ENCODE measurements at regions not wholly inside any gene's neighbourhood (a gene's known extent, or its start where the extent isn't known, plus 50 kb on each side); places are given as distances from the start of the nearest gene placed in this dataset.
"Not testable (repeated sequence)": the region's sequence is repeated elsewhere in the genome, so short reads cannot be mapped to it uniquely, and the experiment has no call there.

- peak; percentile 52 for DNase-seq
These were observed 101.8 kb upstream of the GRK3 start for GRCh38 chr22:25462474-25463346.

GRCh38 chr22:25463347-25463628 is 101.2 kb upstream of the GRK3 start:
- DNase-seq = not testable (repeated sequence)

DNA sequence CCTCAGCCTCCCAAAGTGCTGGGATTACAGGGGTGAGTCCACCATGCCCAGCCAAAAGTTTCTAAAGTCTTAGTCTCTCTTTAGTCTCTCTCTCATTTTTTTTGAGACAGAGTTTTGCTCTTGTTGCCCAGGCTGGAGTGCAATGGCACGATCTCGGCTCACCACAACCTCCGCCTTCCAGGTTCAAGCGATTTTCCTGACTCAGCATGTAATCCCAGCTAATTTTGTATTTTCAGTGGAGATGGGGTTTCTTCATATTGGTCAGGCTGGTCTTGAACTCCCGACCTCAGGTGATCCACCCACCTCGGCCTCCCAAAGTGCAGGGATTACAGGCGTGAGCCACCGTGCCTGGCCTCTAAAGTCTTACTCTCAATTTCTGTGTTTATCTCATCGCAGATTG is 100.1 kb upstream of the GRK3 start:
- not testable (repeated sequence) for DNase-seq

- no peak for DNase-seq
These were observed 98.5 kb upstream of the GRK3 start for GRCh38 chr22:25465949-25466348.

DNA sequence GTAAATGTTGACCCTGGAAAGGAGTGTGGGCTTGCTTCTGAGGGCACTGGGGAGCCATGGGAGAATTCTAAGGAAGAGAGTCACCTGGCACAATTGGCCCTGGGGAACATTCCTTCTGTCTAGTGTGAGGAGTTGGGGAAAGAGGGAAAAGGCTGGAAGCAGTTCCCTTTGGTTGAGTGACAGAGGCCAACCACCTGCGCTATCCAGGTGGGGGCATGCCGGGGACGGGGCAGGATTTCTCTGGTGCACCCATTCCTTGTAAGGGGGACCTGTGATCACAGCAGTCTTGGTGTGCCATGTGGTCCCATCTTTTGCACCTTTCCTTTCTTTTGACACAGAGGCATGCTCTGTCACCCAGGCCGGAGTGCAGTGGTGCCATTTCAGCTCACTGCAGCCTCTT is 92.1 kb upstream of the GRK3 start:
- no peak for DNase-seq

DNA sequence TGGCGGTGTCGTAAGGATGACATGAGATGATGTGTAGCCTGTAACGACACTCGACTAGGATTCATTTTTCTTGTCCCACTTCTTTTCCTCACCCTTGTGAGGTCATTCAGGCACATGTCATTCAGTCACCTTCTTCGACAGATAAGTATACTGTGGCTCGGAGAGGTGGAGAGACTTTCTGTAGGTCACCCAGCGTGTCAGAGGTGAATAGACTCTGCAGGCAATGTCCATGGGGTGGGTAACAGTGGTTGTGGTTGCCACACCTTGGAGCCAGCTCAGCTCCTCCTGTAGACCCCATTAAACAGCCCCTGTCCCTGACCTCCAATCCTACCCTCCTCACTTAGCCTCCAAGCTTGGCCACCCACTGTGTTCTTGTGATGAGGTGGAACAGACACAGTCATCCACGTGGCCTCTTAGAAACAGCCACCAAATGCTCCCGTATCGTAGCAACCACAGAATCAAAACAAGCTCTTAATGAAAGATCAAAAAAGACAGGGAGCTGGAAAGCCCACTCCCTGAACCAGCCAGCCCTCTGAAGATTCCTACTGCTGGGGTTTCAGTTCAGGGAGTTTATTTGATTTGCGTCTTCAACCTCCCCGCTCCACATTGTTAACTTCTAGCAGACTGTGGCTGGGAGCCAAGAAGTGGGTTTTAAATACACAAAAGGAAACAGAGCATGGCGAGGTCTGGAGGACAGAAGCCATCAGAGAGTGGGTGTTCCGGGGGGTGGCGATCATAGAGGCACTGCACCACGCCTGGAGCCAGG is 89.0 kb upstream of the GRK3 start:
- DNase-seq = peak; percentile 14

GRCh38 chr22:25477358-25477757 is 87.1 kb upstream of the GRK3 start:
- DNase-seq = no peak

DNA sequence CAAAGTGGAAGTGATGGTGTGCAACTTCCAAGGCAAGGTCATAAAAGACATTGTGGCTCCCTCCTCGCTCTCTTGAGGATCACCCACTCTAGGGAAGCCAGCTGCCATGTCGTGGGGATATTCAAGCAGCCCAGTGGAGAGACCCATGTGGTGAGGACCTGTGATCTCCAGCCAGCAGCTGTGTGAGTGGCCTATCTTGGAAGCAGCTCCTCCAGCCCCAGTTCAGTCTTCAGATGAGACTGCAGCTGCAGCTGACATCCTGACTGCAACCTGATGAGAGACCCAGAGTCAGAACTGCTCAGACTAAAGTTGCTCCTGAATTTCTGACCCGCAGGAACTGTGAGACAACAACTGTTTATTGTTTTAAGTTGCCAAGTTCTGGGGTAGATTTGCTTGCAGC is 86.4 kb upstream of the GRK3 start:
- DNase-seq = no peak

DNA sequence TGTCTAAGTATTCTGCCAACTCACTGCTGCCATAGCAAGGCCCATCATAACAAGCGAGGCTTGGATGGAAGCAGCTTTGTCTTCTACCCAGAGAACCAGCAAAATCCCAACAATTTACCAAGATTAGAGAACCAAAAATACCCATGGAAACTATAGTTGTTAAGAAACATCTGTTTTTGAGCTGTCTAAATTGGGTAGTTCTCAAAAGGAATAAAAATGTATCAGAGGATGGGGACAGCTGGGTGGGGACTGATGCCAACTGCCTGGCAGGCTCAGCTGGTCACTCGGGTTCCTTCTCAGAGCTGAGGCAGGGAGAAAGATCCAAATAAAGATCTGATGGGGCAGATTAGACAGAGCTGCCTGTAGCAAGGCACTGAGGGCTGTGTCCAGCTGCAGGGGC is 85.9 kb upstream of the GRK3 start:
- DNase-seq = no peak

DNA sequence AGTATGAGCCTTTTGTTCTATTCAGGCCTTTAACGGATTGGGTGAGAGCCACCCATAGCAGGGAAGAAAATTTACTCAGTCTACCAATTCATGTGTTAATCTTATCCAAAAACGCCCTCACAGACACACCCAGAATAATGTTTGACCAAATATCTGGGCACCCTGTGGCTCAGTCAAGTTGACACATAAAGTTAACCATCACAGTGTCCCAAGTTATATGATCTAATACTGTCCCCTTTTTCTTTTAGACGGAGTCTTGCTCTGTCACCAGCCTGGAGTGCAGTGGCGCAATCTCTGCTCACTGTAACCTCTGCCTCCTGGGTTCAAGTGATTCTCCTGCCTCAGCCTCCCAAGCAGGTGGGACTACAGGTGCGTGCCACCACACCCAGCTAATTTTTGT is 83.6 kb upstream of the GRK3 start:
- not testable (repeated sequence) for DNase-seq

DNA sequence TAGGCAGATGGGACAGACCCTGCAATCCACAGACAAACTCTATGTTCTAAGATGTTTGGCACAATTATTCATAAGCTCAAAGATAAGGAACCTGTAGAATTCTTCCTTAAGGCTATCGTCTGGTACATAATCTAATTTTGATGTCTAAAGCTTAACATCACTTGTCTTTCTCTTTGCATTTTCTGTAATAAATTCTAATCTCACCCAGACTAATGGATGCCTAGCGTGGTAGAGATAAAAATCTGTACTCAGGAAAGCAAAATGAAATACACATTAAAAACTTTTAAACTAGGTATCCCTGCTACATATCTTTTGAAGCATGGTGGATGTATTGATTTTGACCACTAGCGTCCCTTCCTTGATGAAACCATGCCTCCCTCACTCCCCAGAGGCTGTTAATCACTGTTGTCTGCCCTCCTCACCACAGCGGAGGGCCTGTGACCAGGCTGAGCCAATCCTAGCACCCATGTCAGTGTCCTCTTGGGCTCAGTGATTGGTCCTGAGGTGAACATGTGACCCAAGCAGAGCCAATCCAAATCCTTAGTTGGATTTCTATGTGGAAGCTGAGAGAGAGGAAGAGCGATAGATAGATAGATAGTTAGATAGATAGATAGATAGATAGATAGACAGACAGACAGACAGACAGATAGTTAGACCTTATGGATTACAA is 82.2 kb upstream of the GRK3 start:
- no peak for DNase-seq

DNA sequence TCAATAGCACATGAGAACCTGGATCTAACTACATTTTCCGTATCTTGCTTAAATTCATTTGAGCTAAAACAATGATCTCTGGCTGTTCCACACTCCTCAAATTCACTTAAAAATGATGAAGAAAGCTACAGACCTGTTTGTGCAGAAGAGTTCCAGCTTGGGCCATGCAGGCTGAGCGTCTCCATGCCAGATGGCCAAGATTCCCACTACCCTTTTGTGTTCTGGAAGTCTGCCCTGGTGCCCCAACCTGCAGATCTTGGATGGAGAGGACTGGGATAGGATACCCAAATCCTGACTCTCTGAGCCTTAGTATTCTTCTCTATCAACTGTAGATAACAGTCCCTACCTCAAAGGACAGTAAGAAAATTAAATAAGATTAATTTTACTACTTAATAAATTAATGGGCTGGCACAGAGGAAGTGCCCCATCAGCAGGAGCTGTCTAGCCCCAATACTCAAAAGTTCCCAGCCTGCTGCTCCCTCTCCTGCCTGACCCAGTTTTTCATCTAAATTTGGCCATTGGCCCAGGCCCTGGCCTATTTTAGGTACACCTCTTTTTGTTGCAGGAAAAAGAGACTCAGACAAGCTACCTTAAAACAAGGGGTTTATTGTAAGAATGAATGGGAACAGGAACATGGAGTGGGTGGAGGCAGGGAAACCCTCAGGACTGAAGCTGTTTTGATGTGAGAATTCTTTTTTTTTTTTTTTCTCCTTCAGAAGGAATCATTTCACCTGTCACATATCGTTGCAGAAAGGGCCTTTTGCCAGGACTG is 81.4 kb upstream of the GRK3 start:
- DNase-seq = no peak

GRCh38 chr22:25483931-25484330 is 80.5 kb upstream of the GRK3 start:
- DNase-seq = no peak

DNA sequence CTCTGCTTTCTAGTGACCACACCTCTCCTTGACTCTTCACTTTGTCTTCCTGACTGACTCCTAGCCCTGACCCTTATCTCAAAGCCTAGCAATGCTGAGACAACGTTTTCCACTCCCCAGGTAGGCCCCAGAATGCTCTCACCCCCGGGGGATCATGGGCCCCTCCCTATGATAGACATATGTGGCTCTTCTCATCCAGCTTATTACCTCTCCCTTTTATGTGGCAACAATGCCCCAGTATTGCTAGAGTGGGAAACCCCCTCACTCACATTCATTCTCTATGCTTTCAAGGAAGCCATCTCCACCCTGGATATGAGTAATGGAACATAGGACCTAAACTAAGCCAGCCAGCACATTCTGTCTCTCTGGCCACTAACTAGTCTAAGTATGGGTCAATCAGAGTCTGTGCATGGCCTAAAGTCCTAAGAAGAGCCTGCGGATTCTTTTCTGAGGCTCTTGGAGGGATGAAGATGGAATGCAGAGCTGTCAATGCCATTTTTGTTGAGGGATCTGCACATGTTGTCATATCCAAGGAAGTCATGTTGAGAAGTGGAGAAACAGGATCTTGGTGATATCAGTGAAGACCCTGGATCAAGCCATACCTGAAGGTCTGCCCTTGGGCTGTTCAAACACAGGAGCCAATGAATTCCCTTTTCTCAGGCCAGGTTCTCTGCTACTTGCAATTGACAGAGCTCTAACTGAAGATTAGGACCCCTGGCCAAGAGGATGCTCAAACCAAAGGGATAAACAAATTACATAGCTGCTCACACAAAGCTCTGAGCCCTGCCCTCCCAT is 79.8 kb upstream of the GRK3 start:
- DNase-seq = no peak

DNA sequence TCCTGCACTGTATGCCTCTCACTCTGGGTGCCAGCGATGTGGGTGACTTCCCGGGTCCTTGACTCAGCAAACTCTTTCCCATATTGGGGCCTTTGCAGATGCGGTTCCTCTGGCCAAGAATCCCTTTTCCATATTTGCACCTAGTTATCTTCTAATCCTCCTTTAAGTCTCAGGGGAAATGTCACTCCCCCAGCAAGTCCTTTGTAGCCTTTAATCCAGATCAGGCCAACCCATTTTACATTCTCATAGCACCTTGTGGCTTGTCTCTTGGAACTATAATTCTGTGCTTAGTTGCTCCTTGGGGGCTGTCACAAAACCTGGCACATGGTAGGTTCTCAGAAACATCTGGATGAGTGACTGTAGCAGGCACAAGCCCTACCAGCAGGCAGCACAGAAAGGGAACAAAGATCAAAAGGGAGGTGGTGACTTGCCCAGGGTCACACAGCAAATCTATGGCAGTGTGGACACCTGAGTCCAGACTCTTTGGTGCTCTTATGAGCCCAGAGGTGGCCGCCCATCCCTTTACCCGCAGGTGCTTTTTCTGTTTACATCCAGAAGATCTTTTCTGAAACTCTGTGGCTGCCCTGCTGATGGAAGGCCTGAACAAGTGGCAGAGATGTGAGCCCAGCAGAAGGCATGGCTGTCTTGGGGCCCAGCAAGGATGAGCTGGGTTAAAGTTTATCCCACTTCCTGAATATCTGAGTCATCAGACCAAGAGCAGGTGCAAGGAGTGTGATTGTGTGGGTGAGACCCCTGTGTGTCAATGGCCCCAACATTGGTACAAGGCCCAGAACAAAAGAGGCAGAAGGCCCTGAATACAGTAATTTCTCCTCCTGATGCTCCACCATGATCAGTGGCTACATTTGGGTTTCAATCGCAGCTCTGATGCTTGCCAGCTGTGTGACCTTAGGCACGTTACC is 78.6 kb upstream of the GRK3 start:
- DNase-seq = no peak

DNA sequence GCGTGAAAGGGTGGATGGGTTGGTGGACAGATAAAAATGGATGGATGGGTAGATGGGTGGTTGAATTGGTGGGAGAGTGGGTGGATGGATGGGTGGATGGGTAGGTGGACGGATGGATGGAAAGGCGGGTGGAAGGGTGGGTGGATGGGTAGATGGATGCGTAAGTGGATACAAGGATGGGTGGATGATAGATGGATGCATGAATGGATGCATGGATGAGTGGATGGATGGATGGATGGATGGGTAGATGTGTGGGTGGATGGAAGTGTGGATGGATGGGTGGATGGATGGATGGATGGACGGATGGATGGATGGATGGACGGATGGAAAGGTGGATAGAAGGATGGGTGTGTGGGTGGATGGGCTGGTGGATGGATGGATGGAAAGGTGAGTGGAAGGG is 77.0 kb upstream of the GRK3 start:
- no peak for DNase-seq

DNA sequence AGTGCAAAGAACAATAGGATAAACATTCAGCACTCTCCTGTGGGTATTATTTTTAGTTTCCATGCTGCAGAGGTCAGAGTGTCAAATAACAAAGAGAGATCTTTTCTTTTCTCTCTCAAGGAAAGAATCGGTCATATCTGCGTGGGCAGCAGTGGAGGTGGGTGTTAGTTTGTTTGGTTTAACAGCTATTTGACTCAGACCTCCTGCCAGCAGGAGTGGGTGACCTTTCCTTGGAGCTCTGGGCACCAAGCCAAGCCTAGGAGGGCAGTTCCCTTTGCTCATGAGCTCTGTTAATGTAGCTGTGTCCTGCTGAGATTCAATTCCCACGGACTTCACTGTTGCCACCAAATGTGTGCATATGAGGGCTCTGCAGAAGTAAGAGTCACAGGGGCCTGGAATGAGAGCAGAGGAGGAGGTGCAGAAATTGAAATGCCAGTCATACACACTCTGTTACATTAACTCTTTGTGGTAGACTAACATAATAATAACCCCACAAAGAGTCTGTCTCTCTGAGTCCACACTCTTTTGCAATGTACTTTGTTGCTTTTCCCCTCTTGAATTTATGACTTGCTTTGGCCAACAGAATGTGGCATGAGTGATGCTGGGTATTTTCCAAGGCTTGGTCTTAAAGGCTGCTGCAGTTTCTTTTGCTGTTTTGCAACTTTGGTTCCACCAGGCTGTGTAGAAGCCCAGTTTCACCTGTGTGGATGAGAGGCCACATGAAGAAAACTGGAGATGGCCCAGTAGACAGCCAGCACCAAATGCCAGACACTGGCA is 76.0 kb upstream of the GRK3 start:
- DNase-seq = no peak

- no peak for DNase-seq
These were observed 74.5 kb upstream of the GRK3 start for GRCh38 chr22:25489947-25490346.

DNA sequence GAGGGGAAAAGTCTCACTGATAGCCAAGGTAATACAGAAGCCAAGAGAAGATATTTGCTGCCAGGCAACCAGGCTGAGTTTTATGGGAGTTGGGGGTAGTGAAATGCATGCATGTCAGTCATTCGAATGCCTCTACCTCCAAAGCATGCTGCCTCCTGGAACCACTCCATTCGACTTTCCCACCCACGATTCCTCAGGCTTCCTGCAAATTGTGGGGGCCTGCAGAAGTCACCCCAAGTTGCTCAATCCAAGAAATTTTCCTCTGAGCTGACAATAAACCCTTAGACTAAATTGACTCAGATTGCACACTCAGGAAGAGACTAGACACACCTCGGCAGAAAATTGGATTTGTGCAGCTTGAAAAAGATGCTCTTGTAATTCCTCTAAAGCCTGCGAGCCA is 73.6 kb upstream of the GRK3 start:
- DNase-seq = no peak

GRCh38 chr22:25492162-25492561 is 72.3 kb upstream of the GRK3 start:
- DNase-seq = no peak

All from KG1 (cell line).